ENCODE measurements at regions not wholly inside any gene's neighbourhood (a gene's known extent, or its start where the extent isn't known, plus 50 kb on each side); places are given as distances from the start of the nearest gene placed in this dataset.
"Not testable (repeated sequence)": the region's sequence is repeated elsewhere in the genome, so short reads cannot be mapped to it uniquely, and the experiment has no call there.

GRCh38 chr10:61020420-61021158 lies 76.6 kb upstream of the RHOBTB1 start:
- Mint-ChIP-seq H3K4me1 (no peaks in the 10 kb centered on the region), H3K27me3 (peaks cover 8 to 14% of the 10 kb centered on the region in 2 donors), H3K4me3 (no peak overlapping the region), H3K27ac (no peak overlapping the region), H3K36me3 (no peaks in the 10 kb centered on the region), H3K9me3 (no peaks in the 10 kb centered on the region)
- Histone ChIP-seq H3K9me3 (no peaks in the 10 kb centered on the region), H3K4me1 (ENCODE audit: control insufficient read depth in 1 of 2, extremely low read depth in 1 of 2, insufficient read depth in 2 of 2, low read length in 2 of 2) (no peaks in the 10 kb centered on the region), H3K27me3 (replicated peaks in 1 of 2; ENCODE audit: control insufficient read depth in 2 of 2, extremely low read depth in 1 of 2, insufficient read depth in 2 of 2, low read length in 1 of 2) (peaks cover 0 to 2% of the 10 kb centered on the region in 2 experiments), H3K36me3 (ENCODE audit: control insufficient read depth in 2 of 2, extremely low read depth in 1 of 2, insufficient read depth in 1 of 2, low read length in 1 of 2) (no peaks in the 10 kb centered on the region), H3K4me3 (ENCODE audit: control insufficient read depth in 1 of 2, extremely low read depth in 1 of 2, low read length in 1 of 2) (no peak overlapping the region), H3K27ac (ENCODE audit: low read length) (no peak overlapping the region)
- no CpG with 5 or more reads among the region's 3 CpGs for WGBS (ENCODE audit: insufficient coverage)
- CTCF ChIA-PET: no interaction called here
- ATAC-seq (replicated peaks in 1 of 4) (no peak), DNase-seq (no peak)
- POLR2A ChIA-PET: no interaction called here

- H3K27ac Mint-ChIP-seq: no peak overlapping the region
- no peaks in the 10 kb centered on the region for H3K4me1 Mint-ChIP-seq
Observed at GRCh38 chr10:61018146-61018545, 74.2 kb upstream of the RHOBTB1 start.

GRCh38 chr10:61016630-61017029 lies 72.6 kb upstream of the RHOBTB1 start:
- ATAC-seq (replicated peaks in 1 of 4): no peak
- no peak overlapping the region for H3K4me3 Mint-ChIP-seq

More at GRCh38 chr10:61018146-61018545, 74.2 kb upstream of the RHOBTB1 start:
- ChIA-PET POLR2A (no interaction called here), CTCF (no interaction called here)
- Mint-ChIP-seq H3K4me3 (no peak overlapping the region), H3K36me3 (no peaks in the 10 kb centered on the region), H3K27me3 (peaks cover 6 to 16% of the 10 kb centered on the region in 2 donors), H3K9me3 (no peaks in the 10 kb centered on the region)
- no peak for DNase-seq
- Histone ChIP-seq H3K36me3 (ENCODE audit: control insufficient read depth in 2 of 2, extremely low read depth in 1 of 2, insufficient read depth in 1 of 2, low read length in 1 of 2) (no peaks in the 10 kb centered on the region), H3K9me3 (no peaks in the 10 kb centered on the region), H3K4me3 (ENCODE audit: control insufficient read depth in 1 of 2, extremely low read depth in 1 of 2, low read length in 1 of 2) (no peak overlapping the region), H3K27me3 (replicated peaks in 1 of 2; ENCODE audit: control insufficient read depth in 2 of 2, extremely low read depth in 1 of 2, insufficient read depth in 2 of 2, low read length in 1 of 2) (no peaks in the 10 kb centered on the region), H3K4me1 (ENCODE audit: control insufficient read depth in 1 of 2, extremely low read depth in 1 of 2, insufficient read depth in 2 of 2, low read length in 2 of 2) (no peaks in the 10 kb centered on the region), H3K27ac (ENCODE audit: low read length) (no peak overlapping the region)
- no peak for ATAC-seq (replicated peaks in 1 of 4)

GRCh38 chr10:61016007-61016406 lies 72.0 kb upstream of the RHOBTB1 start:
- H3K9me3 ChIP-seq: no peaks in the 10 kb centered on the region
- no peak overlapping the region for H3K27ac ChIP-seq (ENCODE audit: low read length)
- DNase-seq: no peak
- ChIA-PET CTCF (no interaction called here), POLR2A (no interaction called here)
- H3K36me3 ChIP-seq (ENCODE audit: control insufficient read depth in 2 of 2, extremely low read depth in 1 of 2, insufficient read depth in 1 of 2, low read length in 1 of 2): no peaks in the 10 kb centered on the region
- Mint-ChIP-seq H3K4me3 (no peak overlapping the region), H3K4me1 (no peaks in the 10 kb centered on the region), H3K27me3 (peaks cover 4 to 16% of the 10 kb centered on the region in 2 donors), H3K36me3 (no peaks in the 10 kb centered on the region), H3K27ac (no peak overlapping the region), H3K9me3 (no peaks in the 10 kb centered on the region)
- no peak for ATAC-seq (replicated peaks in 1 of 4)
- no peaks in the 10 kb centered on the region for H3K27me3 ChIP-seq (replicated peaks in 1 of 2; ENCODE audit: control insufficient read depth in 2 of 2, extremely low read depth in 1 of 2, insufficient read depth in 2 of 2, low read length in 1 of 2)
- no peaks in the 10 kb centered on the region for H3K4me1 ChIP-seq (ENCODE audit: control insufficient read depth in 1 of 2, extremely low read depth in 1 of 2, insufficient read depth in 2 of 2, low read length in 2 of 2)
- 100% methylated on average over 1 of the region's 2 CpGs for WGBS (ENCODE audit: insufficient coverage)
- H3K4me3 ChIP-seq (ENCODE audit: control insufficient read depth in 1 of 2, extremely low read depth in 1 of 2, low read length in 1 of 2): no peak overlapping the region

More at GRCh38 chr10:61016630-61017029, 72.6 kb upstream of the RHOBTB1 start:
- Histone ChIP-seq H3K4me1 (ENCODE audit: control insufficient read depth in 1 of 2, extremely low read depth in 1 of 2, insufficient read depth in 2 of 2, low read length in 2 of 2) (no peaks in the 10 kb centered on the region), H3K27ac (ENCODE audit: low read length) (no peak overlapping the region), H3K4me3 (ENCODE audit: control insufficient read depth in 1 of 2, extremely low read depth in 1 of 2, low read length in 1 of 2) (no peak overlapping the region), H3K9me3 (no peaks in the 10 kb centered on the region), H3K27me3 (replicated peaks in 1 of 2; ENCODE audit: control insufficient read depth in 2 of 2, extremely low read depth in 1 of 2, insufficient read depth in 2 of 2, low read length in 1 of 2) (no peaks in the 10 kb centered on the region), H3K36me3 (ENCODE audit: control insufficient read depth in 2 of 2, extremely low read depth in 1 of 2, insufficient read depth in 1 of 2, low read length in 1 of 2) (no peaks in the 10 kb centered on the region)
- ChIA-PET POLR2A (no interaction called here), CTCF (no interaction called here)
- H3K27ac Mint-ChIP-seq: no peak overlapping the region
- no peaks in the 10 kb centered on the region for H3K36me3 Mint-ChIP-seq
- no peaks in the 10 kb centered on the region for H3K9me3 Mint-ChIP-seq
- no CpG with 5 or more reads among the region's 1 CpG for WGBS (ENCODE audit: insufficient coverage)
- DNase-seq: no peak
- H3K4me1 Mint-ChIP-seq: no peaks in the 10 kb centered on the region
- H3K27me3 Mint-ChIP-seq: peaks cover 4 to 16% of the 10 kb centered on the region in 2 donors

GRCh38 chr10:61010863-61011262 lies 66.9 kb upstream of the RHOBTB1 start:
- Histone ChIP-seq H3K36me3 (ENCODE audit: control insufficient read depth in 2 of 2, extremely low read depth in 1 of 2, insufficient read depth in 1 of 2, low read length in 1 of 2) (no peaks in the 10 kb centered on the region), H3K27me3 (replicated peaks in 1 of 2; ENCODE audit: control insufficient read depth in 2 of 2, extremely low read depth in 1 of 2, insufficient read depth in 2 of 2, low read length in 1 of 2) (no peaks in the 10 kb centered on the region), H3K9me3 (no peaks in the 10 kb centered on the region), H3K27ac (ENCODE audit: low read length) (no peak overlapping the region), H3K4me3 (ENCODE audit: control insufficient read depth in 1 of 2, extremely low read depth in 1 of 2, low read length in 1 of 2) (no peak overlapping the region), H3K4me1 (ENCODE audit: control insufficient read depth in 1 of 2, extremely low read depth in 1 of 2, insufficient read depth in 2 of 2, low read length in 2 of 2) (no peaks in the 10 kb centered on the region)
- DNase-seq: no peak
- H3K27me3 Mint-ChIP-seq: peaks cover 22 to 30% of the 10 kb centered on the region in 2 donors
- H3K9me3 Mint-ChIP-seq: peaks cover 0 to 4% (median 0%) of the 10 kb centered on the region in 3 donors
- no peaks in the 10 kb centered on the region for H3K36me3 Mint-ChIP-seq
- ChIA-PET CTCF (no interaction called here), POLR2A (no interaction called here)
- no peaks in the 10 kb centered on the region for H3K4me1 Mint-ChIP-seq
- no peak overlapping the region for H3K4me3 Mint-ChIP-seq
- H3K27ac Mint-ChIP-seq: no peak overlapping the region
- WGBS (ENCODE audit: insufficient coverage): no CpG with 5 or more reads among the region's 1 CpG
- ATAC-seq (replicated peaks in 1 of 4): no peak

GRCh38 chr10:61003069-61003468 lies 59.1 kb upstream of the RHOBTB1 start:
- H3K36me3 ChIP-seq (ENCODE audit: control insufficient read depth in 2 of 2, extremely low read depth in 1 of 2, insufficient read depth in 1 of 2, low read length in 1 of 2); H3K4me1 ChIP-seq (ENCODE audit: control insufficient read depth in 1 of 2, extremely low read depth in 1 of 2, insufficient read depth in 2 of 2, low read length in 2 of 2); H3K4me3 Mint-ChIP-seq; CTCF ChIA-PET; DNase-seq; H3K27ac ChIP-seq (ENCODE audit: low read length); H3K27ac Mint-ChIP-seq; POLR2A ChIA-PET; H3K9me3 ChIP-seq; H3K36me3 Mint-ChIP-seq; H3K4me3 ChIP-seq (ENCODE audit: control insufficient read depth in 1 of 2, extremely low read depth in 1 of 2, low read length in 1 of 2); ATAC-seq (replicated peaks in 1 of 4); H3K9me3 Mint-ChIP-seq; H3K4me1 Mint-ChIP-seq: not testable (repeated sequence)
- no CpG with 5 or more reads among the region's 3 CpGs for WGBS (ENCODE audit: insufficient coverage)
- peaks cover 0 to 11% of the 10 kb centered on the region in 2 experiments for H3K27me3 ChIP-seq (replicated peaks in 1 of 2; ENCODE audit: control insufficient read depth in 2 of 2, extremely low read depth in 1 of 2, insufficient read depth in 2 of 2, low read length in 1 of 2)
- H3K27me3 Mint-ChIP-seq: peaks cover 55 to 62% of the 10 kb centered on the region in 2 donors

GRCh38 chr10:61001731-61002122 lies 57.7 kb upstream of the RHOBTB1 start:
- H3K4me3 Mint-ChIP-seq: peak overlapping the region in 2 of 3 donors; percentile 32 to 44

More at GRCh38 chr10:61001731-61002122, 57.7 kb upstream of the RHOBTB1 start:
- POLR2A ChIA-PET: no interaction called here
- no peak for ATAC-seq (replicated peaks in 1 of 4)
- Histone ChIP-seq H3K4me1 (ENCODE audit: control insufficient read depth in 1 of 2, extremely low read depth in 1 of 2, insufficient read depth in 2 of 2, low read length in 2 of 2) (peaks cover 0 to 4% of the 10 kb centered on the region in 2 experiments), H3K27ac (ENCODE audit: low read length) (no peak overlapping the region), H3K27me3 (replicated peaks in 1 of 2; ENCODE audit: control insufficient read depth in 2 of 2, extremely low read depth in 1 of 2, insufficient read depth in 2 of 2, low read length in 1 of 2) (peaks cover 0 to 11% of the 10 kb centered on the region in 2 experiments), H3K36me3 (ENCODE audit: control insufficient read depth in 2 of 2, extremely low read depth in 1 of 2, insufficient read depth in 1 of 2, low read length in 1 of 2) (no peaks in the 10 kb centered on the region), H3K9me3 (no peaks in the 10 kb centered on the region), H3K4me3 (ENCODE audit: control insufficient read depth in 1 of 2, extremely low read depth in 1 of 2, low read length in 1 of 2) (peak overlapping the region in 1 of 2 donors; percentile 47)
- CTCF ChIA-PET: no interaction called here
- Mint-ChIP-seq H3K9me3 (peaks cover 0 to 9% (median 0%) of the 10 kb centered on the region in 3 donors), H3K27me3 (peaks cover 50 to 52% of the 10 kb centered on the region in 2 donors), H3K4me1 (peaks cover 0 to 3% (median 3%) of the 10 kb centered on the region in 3 donors), H3K36me3 (no peaks in the 10 kb centered on the region), H3K27ac (no peak overlapping the region)
- 37% methylated on average over 15 of the region's 18 CpGs for WGBS (ENCODE audit: insufficient coverage)
- no peak for DNase-seq
